HFFc6 (cell line): ENCODE measurements at regions not wholly inside any gene's neighbourhood (a gene's known extent, or its start where the extent isn't known, plus 50 kb on each side); places are given as distances from the start of the nearest gene placed in this dataset.

Experiments used
- DNase-seq: peaks from one replicate; pipeline ENCODE4 v3.0.0-alpha.2; 2018
- H3K27ac Mint-ChIP-seq: 2 replicates; pipeline ENCODE4 v1.8.0; 2020; ENCODE audit warnings: mild to moderate bottlenecking, mixed read lengths
- H3K27me3 Mint-ChIP-seq: 2 replicates; pipeline ENCODE4 v1.8.0; 2021; ENCODE audit warnings: mild to moderate bottlenecking, moderate library complexity, mixed read lengths; ENCODE audit not compliant: insufficient read depth
- H3K36me3 Mint-ChIP-seq: 2 replicates; pipeline ENCODE4 v1.8.0; 2021; ENCODE audit warnings: low read depth, mixed read lengths
- H3K4me1 Mint-ChIP-seq: 2 replicates; pipeline ENCODE4 v1.8.0; 2020; ENCODE audit warnings: low read depth, mixed read lengths
- H3K4me3 Mint-ChIP-seq: 2 replicates; pipeline ENCODE4 v1.8.0; 2020; ENCODE audit warnings: mild to moderate bottlenecking, moderate library complexity, mixed read lengths
- H3K9me3 Mint-ChIP-seq: 2 replicates; pipeline ENCODE4 v1.8.0; 2020; ENCODE audit warnings: mild to moderate bottlenecking, mixed read lengths
- TF ChIP-seq, protein P1 (sequence below): fragments of 200-600 bp; sonication (generic); IDR thresholded peaks from 2 replicates; pipeline ENCODE4 v1.5.0; 2021; ENCODE audit warnings: antibody characterized with exemption, mild to moderate bottlenecking

DNA sequence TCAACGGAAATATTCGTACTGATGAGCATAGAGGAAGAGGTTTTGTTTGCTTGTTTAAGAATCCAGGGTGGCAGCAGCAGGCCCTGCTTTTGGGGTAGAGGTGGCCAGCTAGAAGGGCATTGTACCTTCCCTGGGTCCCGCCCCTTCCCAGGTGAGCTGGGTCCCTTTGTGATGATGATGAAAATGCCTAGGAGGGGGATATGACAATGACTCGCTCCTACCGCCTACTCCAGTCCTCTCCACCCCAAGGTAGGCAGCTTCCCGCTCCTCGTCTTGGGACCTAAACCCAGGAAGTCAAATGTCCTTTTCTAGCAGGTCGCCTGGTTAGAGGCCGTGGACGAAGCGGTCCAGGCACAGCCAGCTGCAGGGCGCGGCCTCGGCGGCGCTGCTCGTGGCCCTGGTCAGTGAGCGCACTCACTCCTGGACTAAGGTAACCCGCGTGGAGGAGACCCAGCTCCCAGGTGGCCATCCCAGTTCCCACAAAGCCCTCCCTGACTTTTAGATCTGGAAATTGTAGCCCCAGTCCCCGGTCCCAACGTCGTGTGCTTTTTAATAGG lies 141.4 kb downstream of the LSMEM1 start:
- TF ChIP-seq, protein P1, sequence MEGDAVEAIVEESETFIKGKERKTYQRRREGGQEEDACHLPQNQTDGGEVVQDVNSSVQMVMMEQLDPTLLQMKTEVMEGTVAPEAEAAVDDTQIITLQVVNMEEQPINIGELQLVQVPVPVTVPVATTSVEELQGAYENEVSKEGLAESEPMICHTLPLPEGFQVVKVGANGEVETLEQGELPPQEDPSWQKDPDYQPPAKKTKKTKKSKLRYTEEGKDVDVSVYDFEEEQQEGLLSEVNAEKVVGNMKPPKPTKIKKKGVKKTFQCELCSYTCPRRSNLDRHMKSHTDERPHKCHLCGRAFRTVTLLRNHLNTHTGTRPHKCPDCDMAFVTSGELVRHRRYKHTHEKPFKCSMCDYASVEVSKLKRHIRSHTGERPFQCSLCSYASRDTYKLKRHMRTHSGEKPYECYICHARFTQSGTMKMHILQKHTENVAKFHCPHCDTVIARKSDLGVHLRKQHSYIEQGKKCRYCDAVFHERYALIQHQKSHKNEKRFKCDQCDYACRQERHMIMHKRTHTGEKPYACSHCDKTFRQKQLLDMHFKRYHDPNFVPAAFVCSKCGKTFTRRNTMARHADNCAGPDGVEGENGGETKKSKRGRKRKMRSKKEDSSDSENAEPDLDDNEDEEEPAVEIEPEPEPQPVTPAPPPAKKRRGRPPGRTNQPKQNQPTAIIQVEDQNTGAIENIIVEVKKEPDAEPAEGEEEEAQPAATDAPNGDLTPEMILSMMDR, result no peak
- no peak for DNase-seq
- Mint-ChIP-seq H3K36me3 (no peaks in the 10 kb centered on the region), H3K27me3 (no peaks in the 10 kb centered on the region; the same call in 1 of the 2 replicates), H3K4me1 (no peaks in the 10 kb centered on the region), H3K9me3 (peaks cover 4% of the 10 kb centered on the region; the same call in 1 of the 2 replicates), H3K27ac (no peak overlapping the region), H3K4me3 (no peak overlapping the region)

GRCh38 chr7:112624416-112624815 lies 143.6 kb downstream of the LSMEM1 start:
- TF ChIP-seq, protein P1, result no peak
- no peak for DNase-seq
- H3K4me3 Mint-ChIP-seq, result no peak overlapping the region
- no peaks in the 10 kb centered on the region; the same call in 1 of the 2 replicates for H3K27me3 Mint-ChIP-seq
- H3K9me3 Mint-ChIP-seq, result peaks cover 4% of the 10 kb centered on the region; the same call in 1 of the 2 replicates
- no peaks in the 10 kb centered on the region for H3K4me1 Mint-ChIP-seq
- no peaks in the 10 kb centered on the region for H3K36me3 Mint-ChIP-seq
- H3K27ac Mint-ChIP-seq, result no peak overlapping the region

- no peak overlapping the region for H3K27ac Mint-ChIP-seq
- H3K27me3 Mint-ChIP-seq, result no peaks in the 10 kb centered on the region
- no peaks in the 10 kb centered on the region for H3K36me3 Mint-ChIP-seq
- H3K9me3 Mint-ChIP-seq, result no peaks in the 10 kb centered on the region
- no peaks in the 10 kb centered on the region for H3K4me1 Mint-ChIP-seq
- no peak overlapping the region for H3K4me3 Mint-ChIP-seq
- no peak for DNase-seq
- TF ChIP-seq, protein P1, result no peak
These were observed 149.8 kb downstream of the LSMEM1 start for GRCh38 chr7:112630565-112630964.

DNA sequence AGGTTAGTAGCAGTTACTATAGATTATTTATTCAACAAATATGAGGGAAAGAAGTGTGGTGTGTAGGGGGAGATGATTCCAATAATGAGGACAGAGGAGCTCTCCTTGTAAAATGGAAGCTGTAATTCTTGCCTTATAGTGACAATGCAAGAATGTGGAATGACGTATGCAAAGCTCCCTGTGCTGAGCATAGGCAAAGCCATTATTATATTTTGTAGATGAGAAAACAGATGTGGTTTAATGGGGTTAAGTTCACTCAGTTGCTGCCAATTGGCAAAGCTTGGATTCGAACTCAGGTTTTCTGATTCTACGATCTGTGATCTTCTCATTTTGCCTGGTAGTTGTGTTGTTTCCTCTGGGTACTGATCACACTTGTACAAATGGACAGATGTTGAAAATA lies 153.3 kb downstream of the LSMEM1 start:
- H3K4me1 Mint-ChIP-seq, result no peaks in the 10 kb centered on the region
- no peak overlapping the region for H3K4me3 Mint-ChIP-seq
- DNase-seq, result no peak
- TF ChIP-seq, protein P1, result no peak
- no peaks in the 10 kb centered on the region for H3K9me3 Mint-ChIP-seq
- no peak overlapping the region for H3K27ac Mint-ChIP-seq
- H3K27me3 Mint-ChIP-seq, result no peaks in the 10 kb centered on the region
- no peaks in the 10 kb centered on the region for H3K36me3 Mint-ChIP-seq

GRCh38 chr7:112635742-112636141 lies 154.5 kb downstream of the TMEM168 start:
- no peaks in the 10 kb centered on the region for H3K4me1 Mint-ChIP-seq
- DNase-seq, result no peak
- no peak overlapping the region for H3K27ac Mint-ChIP-seq
- H3K4me3 Mint-ChIP-seq, result no peak overlapping the region
- no peaks in the 10 kb centered on the region for H3K9me3 Mint-ChIP-seq
- H3K27me3 Mint-ChIP-seq, result no peaks in the 10 kb centered on the region
- TF ChIP-seq, protein P1, result no peak
- H3K36me3 Mint-ChIP-seq, result no peaks in the 10 kb centered on the region
